Adrenal gland (tissue), 5 donors: ENCODE measurements at regions not wholly inside any gene's neighbourhood (a gene's known extent, or its start where the extent isn't known, plus 50 kb on each side); places are given as distances from the start of the nearest gene placed in this dataset.
"Not testable (repeated sequence)": the region's sequence is repeated elsewhere in the genome, so short reads cannot be mapped to it uniquely, and the experiment has no call there.

ENCODE experiments used
- POLR2A ChIP-seq, 2 donors: fragments of 450-650 bp; IDR thresholded peaks; one replicate each; pipeline ENCODE4 v1.6.1; 2017; ENCODE audit warnings: antibody characterized with exemption in 2 of 2, mild to moderate bottlenecking in 2 of 2, moderate library complexity in 1 of 2
- TF ChIP-seq, protein P1 (sequence below), 6 experiments: fragments of 450-650 bp in 4 of 6; fragments of 200-600 bp in 2 of 6; sonication (generic) in 1 of 6; IDR thresholded peaks; 1 replicate in 5 of 6; 2 replicates in 1 of 6; pipeline versions ENCODE4 v1.5.1 to v1.8.0; 2016 to 2021; ENCODE audit warnings: antibody characterized with exemption in 6 of 6, mild to moderate bottlenecking in 2 of 6, moderate library complexity in 1 of 6
- donor health status: DM: no; HTN: no; CAD: no.

DNA sequence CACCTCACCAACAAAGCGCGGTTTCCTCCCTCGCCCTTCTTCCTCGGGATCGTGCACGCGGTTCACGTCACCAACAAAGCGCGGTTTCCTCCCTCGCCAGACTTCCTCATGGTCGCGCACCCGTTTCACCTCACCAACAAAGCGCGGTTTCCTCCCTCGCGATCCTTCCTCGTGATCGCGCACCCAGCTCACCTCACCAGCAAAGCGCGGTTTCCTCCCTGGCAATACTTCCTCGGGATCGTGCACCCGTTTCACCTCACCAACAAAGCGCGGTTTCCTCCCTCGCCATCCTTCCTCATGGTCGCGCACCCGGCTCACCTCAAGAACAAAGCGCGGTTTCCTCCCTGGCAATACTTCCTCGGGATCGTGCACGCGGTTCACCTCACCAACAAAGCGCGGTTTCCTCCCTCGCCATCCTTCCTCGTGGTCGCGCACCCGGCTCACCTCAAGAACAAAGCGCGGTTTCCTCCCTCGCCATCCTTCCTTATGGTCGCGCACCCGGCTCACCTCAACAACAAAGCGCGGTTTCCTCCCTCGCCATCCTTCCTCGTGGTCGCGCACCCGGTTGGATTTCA, 565.9 kb upstream of the PFKP start:
- TF ChIP-seq, protein P1, sequence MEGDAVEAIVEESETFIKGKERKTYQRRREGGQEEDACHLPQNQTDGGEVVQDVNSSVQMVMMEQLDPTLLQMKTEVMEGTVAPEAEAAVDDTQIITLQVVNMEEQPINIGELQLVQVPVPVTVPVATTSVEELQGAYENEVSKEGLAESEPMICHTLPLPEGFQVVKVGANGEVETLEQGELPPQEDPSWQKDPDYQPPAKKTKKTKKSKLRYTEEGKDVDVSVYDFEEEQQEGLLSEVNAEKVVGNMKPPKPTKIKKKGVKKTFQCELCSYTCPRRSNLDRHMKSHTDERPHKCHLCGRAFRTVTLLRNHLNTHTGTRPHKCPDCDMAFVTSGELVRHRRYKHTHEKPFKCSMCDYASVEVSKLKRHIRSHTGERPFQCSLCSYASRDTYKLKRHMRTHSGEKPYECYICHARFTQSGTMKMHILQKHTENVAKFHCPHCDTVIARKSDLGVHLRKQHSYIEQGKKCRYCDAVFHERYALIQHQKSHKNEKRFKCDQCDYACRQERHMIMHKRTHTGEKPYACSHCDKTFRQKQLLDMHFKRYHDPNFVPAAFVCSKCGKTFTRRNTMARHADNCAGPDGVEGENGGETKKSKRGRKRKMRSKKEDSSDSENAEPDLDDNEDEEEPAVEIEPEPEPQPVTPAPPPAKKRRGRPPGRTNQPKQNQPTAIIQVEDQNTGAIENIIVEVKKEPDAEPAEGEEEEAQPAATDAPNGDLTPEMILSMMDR (IDR thresholded peaks at IDR 0.05) = not testable (repeated sequence)
- not testable (repeated sequence) for TF ChIP-seq POLR2A (IDR thresholded peaks at IDR 0.05)
